Left renal pelvis (tissue), 4 donors: ENCODE measurements at regions not wholly inside any gene's neighbourhood (a gene's known extent, or its start where the extent isn't known, plus 50 kb on each side); places are given as distances from the start of the nearest gene placed in this dataset.

ENCODE experiments used
- DNase-seq, 4 donors: peaks; one replicate each; pipeline ENCODE4 v3.0.0-alpha.2; 2013; ENCODE audit warnings: low read depth in 4 of 4, low spot score in 3 of 4

GRCh38 chrX:9147086-9147485, 113.2 kb upstream of the FAM9B start:
- no peak for DNase-seq

DNA sequence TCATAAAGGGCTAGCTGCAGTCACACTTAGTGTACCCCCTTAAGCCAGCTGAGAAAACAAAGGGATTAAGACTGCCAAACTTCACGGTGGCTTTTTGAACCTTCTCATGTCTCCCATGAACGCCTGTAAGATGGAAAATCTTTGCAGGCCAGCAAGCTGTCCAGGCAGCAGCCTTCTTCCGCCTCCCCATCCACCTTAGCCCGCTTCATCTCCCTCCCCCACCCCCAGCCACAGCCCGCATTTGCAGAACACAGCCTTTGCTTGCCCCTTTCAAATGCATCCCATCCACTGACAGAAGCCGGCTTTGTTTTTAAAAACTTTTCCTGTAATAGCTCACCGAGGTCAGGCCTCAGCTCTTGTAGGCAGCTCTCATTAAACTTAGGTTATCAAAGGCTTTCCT, 113.8 kb upstream of the FAM9B start:
- DNase-seq, result no peak

- no peak for DNase-seq
Measured at GRCh38 chrX:9148615-9149399, 114.9 kb upstream of the FAM9B start.

- no peak for DNase-seq
Measured at GRCh38 chrX:9149501-9150245, 115.7 kb upstream of the FAM9B start.

DNA sequence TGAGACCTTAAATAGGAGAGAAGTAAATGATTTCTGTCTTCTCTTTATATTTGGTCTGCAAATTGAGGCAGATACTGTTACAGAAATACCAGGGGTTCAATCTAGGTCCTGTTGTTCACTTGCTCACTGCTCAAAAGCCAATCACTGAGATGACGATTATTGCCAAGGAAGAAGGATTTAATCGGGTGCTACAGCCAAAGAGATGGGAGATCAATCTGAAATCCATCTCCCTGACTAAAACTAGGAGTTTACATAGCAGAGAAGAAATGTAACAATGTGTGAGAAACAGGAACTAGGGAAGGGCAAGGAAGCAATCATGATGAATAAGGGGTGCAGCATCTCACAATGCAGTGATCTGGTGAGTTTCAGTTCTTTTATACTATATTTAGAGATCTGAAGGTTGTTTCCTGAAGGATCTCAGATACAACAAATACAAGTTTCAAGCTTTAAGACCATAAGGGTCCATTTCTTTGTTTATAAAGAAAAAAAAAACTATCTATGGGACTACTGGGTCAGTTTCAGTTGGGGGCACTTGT, 117.9 kb upstream of the FAM9B start:
- DNase-seq, result no peak

DNA sequence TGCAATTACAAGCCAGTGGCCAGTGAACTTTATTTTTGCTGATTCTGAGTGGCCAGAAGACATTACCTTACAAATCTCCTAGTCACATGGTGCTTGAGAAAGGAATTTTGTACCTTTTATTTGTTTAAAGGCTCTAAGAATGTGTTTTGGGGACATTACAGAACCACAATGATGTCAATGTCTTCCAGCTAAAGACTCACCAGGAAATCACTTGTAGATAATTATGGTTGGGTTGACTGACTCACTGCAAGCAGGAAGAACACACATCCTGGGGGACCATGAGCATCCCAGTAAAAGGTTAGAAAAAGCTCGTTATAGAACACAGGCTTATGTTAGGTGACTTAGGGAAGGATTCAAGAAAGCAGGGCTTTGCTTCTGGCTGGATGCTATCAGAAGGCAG, 119.4 kb upstream of the FAM9B start:
- no peak for DNase-seq

- DNase-seq, result no peak
Measured at GRCh38 chrX:9158611-9159010, 124.7 kb upstream of the FAM9B start.

DNA sequence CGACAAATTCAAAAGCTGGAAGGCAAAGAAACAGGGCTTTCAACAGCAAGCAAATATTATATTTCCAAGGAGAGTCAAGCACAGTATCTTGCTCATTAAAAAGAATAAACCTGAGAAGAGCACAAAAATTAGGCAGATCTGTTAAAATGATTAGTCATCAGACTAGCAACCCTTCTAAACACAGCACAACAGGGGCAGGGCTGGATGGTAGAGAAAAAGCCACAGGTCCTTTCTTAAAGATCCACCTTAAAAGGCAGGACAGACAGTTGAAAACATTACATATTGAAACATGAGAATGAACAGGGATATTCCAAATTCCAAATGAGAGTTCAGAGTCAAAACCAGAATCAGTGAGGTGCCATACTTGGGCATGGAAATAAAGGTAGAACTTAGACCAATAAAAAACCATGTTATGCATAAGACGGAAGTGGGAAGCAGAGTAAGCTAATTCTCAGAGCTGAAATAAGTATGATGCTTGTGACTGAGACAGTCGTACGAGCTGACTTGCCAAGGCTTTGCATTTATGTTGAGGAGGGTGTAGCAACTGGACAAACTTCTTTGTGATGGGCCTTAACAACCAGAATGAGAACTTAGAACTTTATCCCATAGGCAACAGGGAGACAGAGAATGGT, 126.9 kb upstream of the FAM9B start:
- DNase-seq, result no peak

DNA sequence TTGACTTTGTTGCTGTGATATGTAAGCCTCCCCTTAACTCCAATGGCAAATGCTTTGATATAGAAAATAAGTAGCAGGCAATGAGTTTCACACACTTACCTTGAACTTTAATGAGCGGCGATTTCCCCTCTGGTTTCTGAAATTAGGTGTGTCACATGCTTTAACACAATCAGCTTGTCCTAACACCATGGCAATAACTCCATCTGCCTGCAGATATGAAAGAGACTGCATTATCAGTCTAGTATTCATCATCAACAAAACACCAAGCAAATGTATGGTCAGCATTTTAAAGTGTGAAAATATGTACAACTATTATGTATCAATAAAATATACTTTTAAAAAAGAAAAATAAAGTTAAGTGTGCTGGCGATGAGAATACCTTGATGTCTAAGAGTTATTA, 128.8 kb upstream of the FAM9B start:
- DNase-seq, result no peak

- no peak for DNase-seq
Measured at GRCh38 chrX:9163214-9163709, 129.3 kb upstream of the FAM9B start.

DNA sequence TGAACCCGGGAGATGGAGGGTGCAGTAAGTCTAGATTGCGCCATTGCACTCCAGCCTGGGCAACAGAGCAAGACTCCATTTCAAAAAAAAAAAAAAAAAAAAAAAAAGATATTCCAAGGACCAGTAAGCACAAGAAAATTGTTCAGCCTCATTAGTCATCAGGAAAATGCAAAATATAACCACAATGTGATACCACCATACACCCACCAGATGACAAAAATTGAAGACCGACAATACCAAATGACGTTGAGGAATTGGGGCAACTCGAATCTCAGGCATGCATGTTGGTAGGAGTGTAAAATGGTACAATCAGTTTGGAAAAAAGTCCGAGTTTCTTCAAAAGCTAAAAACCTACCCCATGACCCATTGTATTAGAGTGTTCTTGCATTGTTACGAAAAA, 130.2 kb upstream of the FAM9B start:
- no peak for DNase-seq

- no peak for DNase-seq
Measured at GRCh38 chrX:9164533-9165426, 130.9 kb upstream of the FAM9B start.

- no peak for DNase-seq
Measured at GRCh38 chrX:9166584-9166944, 132.6 kb upstream of the FAM9B start.

- DNase-seq, result no peak
Measured at GRCh38 chrX:9171841-9172463, 138.0 kb upstream of the FAM9B start.

DNA sequence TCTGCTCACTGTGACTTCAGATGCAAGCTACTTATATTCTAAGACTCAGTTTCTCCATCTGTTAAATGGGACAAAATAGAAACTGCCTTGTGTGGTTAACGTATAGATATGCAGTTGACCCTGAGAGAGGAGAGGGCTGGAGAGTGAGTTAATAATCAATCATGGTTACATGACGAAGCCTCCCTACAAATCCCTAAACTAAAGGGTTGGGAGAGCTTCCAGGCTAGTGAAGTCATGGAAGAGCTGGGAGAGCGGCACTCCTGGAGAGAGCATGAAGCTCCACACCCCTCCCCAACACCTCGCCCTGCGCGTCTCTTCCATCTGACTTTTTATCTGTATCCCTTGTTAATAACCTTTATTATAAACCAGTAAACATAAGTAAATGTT, 138.5 kb upstream of the FAM9B start:
- DNase-seq, result no peak

GRCh38 chrX:9180623-9181022, 146.7 kb upstream of the FAM9B start:
- DNase-seq, result no peak

DNA sequence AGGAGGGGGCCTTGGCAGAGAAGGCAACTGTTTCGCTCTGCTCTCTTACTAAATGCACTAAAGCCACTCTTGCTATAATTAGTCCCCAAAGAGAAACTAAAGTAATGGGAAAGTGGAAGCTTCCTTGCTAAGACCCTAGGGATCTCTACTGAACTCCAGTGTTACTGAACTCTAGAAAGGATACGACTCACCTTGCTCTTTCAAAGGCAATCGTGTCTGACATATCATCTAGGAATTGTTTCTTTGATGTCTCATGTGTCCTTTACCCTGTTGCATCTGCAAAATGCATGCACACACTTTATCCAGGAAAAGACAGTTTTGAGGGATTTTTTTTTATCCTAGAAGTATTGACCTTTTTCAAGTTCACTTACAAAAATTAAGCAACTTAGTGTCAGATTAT, 148.1 kb upstream of the FAM9B start:
- no peak for DNase-seq

GRCh38 chrX:9183481-9183880, 149.6 kb upstream of the FAM9B start:
- no peak for DNase-seq

DNA sequence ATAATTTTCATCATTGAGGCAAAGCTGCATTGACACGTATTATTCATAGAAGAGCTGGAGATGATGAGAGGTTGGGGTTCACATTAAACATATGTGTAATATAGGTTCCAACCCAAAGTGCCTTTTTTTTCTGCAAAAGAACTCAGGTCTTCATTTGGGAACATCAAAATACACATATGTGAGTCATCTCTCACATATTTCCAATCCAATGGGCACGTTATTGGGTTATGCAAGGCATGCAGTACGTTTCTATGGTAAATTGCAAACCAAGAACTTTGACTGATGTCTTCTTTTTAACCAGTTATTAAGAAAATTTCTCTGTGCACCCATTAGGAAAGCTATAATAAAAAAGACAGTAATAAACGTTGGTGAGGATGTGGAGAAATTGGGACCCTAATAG, 150.3 kb upstream of the FAM9B start:
- DNase-seq, result no peak

DNA sequence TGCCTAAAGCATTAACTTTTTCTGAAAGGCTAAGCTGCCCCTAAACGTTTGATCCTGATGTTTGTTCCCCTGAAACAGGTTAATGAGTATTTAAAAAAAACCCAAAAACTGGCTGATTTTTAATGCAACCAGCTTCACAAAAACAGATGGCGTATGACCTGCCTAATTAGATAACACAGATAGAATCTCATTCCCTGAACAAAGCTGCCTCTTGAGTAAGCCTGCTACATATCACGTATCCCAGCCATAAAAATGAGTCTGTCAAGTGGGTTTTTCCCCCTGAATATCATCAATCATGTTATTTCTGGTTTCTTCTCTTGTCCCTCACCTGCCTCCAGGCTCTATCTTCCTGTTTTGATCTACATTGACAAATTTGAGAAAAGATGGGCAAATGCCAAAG, 154.2 kb upstream of the FAM9B start:
- no peak for DNase-seq
